Ovary (tissue), 3 donors: ENCODE measurements at regions not wholly inside any gene's neighbourhood (a gene's known extent, or its start where the extent isn't known, plus 50 kb on each side); places are given as distances from the start of the nearest gene placed in this dataset.

Experiments used
- EP300 ChIP-seq: sonication (generic); formaldehyde crosslinking; IDR thresholded peaks from one replicate; pipeline ENCODE4 v1.6.1; 2017; ENCODE audit warnings: antibody characterized with exemption
- TF ChIP-seq, protein P1 (sequence below), 3 donors: fragments of 450-650 bp in 2 of 3; fragments of 200-600 bp in 1 of 3; IDR thresholded peaks; one replicate each; pipeline versions ENCODE4 v1.5.1 to v1.8.0; 2016 to 2022; ENCODE audit warnings: antibody characterized with exemption in 3 of 3, mild to moderate bottlenecking in 1 of 3
- donor health status: DM: no; HTN: no; CAD: no.

DNA sequence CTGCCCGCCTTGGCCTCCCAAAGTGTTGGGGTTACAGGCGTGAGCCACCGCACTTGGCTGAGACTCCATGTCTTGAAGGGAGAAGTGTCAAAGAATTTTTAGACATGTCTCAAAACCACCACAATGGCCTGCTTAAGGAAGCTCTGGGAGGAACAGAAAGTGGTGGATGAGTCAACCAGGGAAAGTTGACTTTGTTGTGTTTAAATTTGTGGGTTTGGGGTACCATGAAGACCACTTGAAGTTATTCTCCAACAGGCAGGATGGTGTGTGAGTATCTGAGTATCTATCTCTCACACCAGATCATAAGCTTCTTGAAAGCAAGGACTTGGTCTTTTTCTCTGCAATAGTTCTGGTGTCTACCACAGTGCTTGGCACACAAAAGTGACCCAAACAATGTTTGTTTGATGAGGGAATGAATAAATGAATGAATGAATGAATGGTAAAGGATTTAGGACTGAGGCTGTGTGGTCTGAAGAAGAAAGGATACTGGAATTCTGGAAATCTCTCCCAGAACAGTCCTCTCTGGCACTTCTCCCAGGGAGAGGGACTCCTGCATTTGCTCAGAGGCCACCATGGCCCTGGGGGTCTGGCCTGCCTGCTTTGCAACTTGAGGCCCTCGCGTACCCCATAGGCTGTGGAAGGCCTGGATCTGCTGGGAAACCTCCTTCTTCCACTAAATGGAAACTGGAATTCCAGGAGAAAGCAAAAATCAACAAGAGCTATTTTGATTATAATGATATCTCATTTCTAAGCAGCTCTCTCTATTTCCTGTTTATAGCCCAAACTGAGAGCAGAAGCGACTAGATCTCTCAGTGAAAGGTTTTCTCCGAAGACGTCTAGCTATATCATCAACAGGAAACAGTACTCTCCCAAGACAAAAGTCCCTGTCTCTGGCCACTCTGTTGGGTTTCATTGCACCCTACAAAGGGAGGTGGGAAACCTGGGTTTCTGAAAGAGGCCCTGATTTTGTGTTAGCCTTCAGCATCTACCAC is 187.9 kb downstream of the PALM2AKAP2 start:
- TF ChIP-seq, protein P1, sequence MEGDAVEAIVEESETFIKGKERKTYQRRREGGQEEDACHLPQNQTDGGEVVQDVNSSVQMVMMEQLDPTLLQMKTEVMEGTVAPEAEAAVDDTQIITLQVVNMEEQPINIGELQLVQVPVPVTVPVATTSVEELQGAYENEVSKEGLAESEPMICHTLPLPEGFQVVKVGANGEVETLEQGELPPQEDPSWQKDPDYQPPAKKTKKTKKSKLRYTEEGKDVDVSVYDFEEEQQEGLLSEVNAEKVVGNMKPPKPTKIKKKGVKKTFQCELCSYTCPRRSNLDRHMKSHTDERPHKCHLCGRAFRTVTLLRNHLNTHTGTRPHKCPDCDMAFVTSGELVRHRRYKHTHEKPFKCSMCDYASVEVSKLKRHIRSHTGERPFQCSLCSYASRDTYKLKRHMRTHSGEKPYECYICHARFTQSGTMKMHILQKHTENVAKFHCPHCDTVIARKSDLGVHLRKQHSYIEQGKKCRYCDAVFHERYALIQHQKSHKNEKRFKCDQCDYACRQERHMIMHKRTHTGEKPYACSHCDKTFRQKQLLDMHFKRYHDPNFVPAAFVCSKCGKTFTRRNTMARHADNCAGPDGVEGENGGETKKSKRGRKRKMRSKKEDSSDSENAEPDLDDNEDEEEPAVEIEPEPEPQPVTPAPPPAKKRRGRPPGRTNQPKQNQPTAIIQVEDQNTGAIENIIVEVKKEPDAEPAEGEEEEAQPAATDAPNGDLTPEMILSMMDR (IDR thresholded peaks at IDR 0.05): no peak
- TF ChIP-seq EP300: no peak
